ENCODE measurements at regions not wholly inside any gene's neighbourhood (a gene's known extent, or its start where the extent isn't known, plus 50 kb on each side); places are given as distances from the start of the nearest gene placed in this dataset.

- H3K9ac ChIP-seq (ENCODE audit: low read depth, low read length) = no peak overlapping the region
- no peaks in the 10 kb centered on the region for H3K9me3 ChIP-seq (ENCODE audit: control insufficient read depth, insufficient read depth, low read length)
- H3K36me3 ChIP-seq (ENCODE audit: insufficient read depth, low read length) = no peaks in the 10 kb centered on the region
- peaks cover 5% of the 10 kb centered on the region; the same call in 1 of the 2 replicates for H3K4me1 ChIP-seq (ENCODE audit: insufficient read depth, low read length)
Observed at GRCh38 chr2:103734911-103735310, 973.1 kb downstream of the TMEM182 start.

GRCh38 chr2:103738108-103738507 lies 976.3 kb downstream of the TMEM182 start:
- no peaks in the 10 kb centered on the region for H3K36me3 ChIP-seq (ENCODE audit: insufficient read depth, low read length)
- no peaks in the 10 kb centered on the region for H3K9me3 ChIP-seq (ENCODE audit: control insufficient read depth, insufficient read depth, low read length)
- H3K4me1 ChIP-seq (ENCODE audit: insufficient read depth, low read length) = peaks cover 5% of the 10 kb centered on the region; the same call in 1 of the 2 replicates
- H3K9ac ChIP-seq (ENCODE audit: low read depth, low read length) = no peak overlapping the region

- Histone ChIP-seq H3K9me3 (ENCODE audit: control insufficient read depth, insufficient read depth, low read length) (no peaks in the 10 kb centered on the region), H3K9ac (ENCODE audit: low read depth, low read length) (no peak overlapping the region), H3K36me3 (ENCODE audit: insufficient read depth, low read length) (no peaks in the 10 kb centered on the region), H3K4me1 (ENCODE audit: insufficient read depth, low read length) (peaks cover 5% of the 10 kb centered on the region; the same call in 1 of the 2 replicates)
Observed at GRCh38 chr2:103738606-103739005, 976.8 kb downstream of the TMEM182 start.

GRCh38 chr2:103739186-103739585 lies 977.4 kb downstream of the TMEM182 start:
- H3K36me3 ChIP-seq (ENCODE audit: insufficient read depth, low read length) = no peaks in the 10 kb centered on the region
- H3K4me1 ChIP-seq (ENCODE audit: insufficient read depth, low read length) = peaks cover 5% of the 10 kb centered on the region; the same call in 1 of the 2 replicates
- H3K9me3 ChIP-seq (ENCODE audit: control insufficient read depth, insufficient read depth, low read length) = no peaks in the 10 kb centered on the region
- no peak overlapping the region for H3K9ac ChIP-seq (ENCODE audit: low read depth, low read length)

DNA sequence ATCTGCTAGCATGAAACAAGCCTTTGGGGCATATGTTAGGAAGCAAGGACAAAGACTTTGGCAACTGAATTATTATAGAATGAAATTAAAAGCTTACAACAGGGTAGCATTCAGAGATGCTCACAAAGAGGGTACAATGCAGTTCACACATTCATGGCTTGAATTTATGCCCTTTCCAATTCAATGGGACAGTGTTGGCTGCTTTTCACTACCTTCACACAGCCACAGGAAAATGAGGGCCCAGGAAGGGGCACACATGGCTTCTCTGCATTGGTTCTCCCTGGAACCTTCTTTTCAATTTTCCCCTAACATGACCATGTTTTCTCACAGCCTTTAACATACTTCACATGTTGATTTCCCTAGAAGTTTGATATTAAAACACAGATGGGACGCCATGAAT lies 978.1 kb downstream of the TMEM182 start:
- H3K4me1 ChIP-seq (ENCODE audit: insufficient read depth, low read length) = peaks cover 5% of the 10 kb centered on the region; the same call in 1 of the 2 replicates
- no peak overlapping the region for H3K9ac ChIP-seq (ENCODE audit: low read depth, low read length)
- no peaks in the 10 kb centered on the region for H3K9me3 ChIP-seq (ENCODE audit: control insufficient read depth, insufficient read depth, low read length)
- H3K36me3 ChIP-seq (ENCODE audit: insufficient read depth, low read length) = no peaks in the 10 kb centered on the region

DNA sequence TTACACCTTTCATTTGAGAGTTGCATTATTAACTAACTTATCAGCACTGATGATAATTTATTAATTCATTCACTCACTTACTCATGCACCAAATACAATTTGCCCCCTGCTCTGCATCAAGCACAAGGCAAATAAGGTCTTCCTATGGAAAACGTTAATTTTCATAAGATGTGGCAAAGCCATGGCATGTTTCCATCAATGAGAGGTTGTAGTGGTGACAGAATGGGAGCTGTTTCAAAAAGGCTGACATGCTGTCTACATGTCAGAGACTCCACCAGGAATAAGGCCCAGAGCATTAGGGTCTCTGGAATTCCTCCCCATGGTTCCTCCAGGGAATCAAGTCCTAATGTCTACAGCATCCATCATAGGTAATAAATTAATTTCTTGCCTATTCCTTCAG lies 978.8 kb downstream of the TMEM182 start:
- Histone ChIP-seq H3K4me1 (ENCODE audit: insufficient read depth, low read length) (peaks cover 5% of the 10 kb centered on the region; the same call in 1 of the 2 replicates), H3K9me3 (ENCODE audit: control insufficient read depth, insufficient read depth, low read length) (no peaks in the 10 kb centered on the region), H3K9ac (ENCODE audit: low read depth, low read length) (no peak overlapping the region), H3K36me3 (ENCODE audit: insufficient read depth, low read length) (no peaks in the 10 kb centered on the region)

DNA sequence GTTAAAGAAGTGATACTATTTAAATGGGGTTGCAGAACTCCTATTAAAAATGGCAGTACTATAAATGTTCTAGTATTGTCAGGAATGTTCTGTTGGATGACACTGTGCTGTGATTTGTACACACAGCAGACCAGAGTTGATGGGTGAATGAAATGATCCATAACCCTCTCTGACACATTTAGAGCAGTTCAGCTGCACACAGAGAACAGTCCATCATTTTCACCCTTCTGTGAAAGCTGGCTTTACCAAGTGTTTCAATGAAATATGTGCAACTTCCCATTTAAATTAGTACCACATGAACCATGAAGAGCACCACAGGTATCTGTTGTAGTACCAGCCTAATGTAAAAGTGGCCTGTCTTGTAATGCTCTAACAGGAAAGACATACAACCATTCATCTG lies 981.4 kb downstream of the TMEM182 start:
- Histone ChIP-seq H3K36me3 (ENCODE audit: insufficient read depth, low read length) (no peaks in the 10 kb centered on the region), H3K9ac (ENCODE audit: low read depth, low read length) (no peak overlapping the region)

DNA sequence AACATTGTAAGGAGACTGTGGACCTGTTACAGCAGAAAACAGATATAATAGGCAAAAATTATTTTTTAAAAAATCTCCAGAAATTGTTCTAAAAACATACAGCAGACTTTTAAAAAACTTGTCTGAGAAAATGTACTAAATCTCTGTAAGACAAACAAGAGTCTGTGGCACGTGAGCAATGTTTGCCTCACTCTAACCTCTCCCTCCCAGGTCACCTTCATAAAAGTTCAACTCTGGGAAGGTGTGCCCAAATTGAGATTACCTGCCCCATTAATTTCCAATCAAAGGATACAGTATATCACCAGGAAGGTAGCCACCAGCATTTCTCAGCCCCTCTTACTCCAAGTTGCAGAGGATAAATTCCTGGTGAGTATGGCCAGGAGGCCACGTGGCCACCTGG lies 992.7 kb downstream of the TMEM182 start:
- H3K4me1 ChIP-seq (ENCODE audit: insufficient read depth, low read length) = no peaks in the 10 kb centered on the region
- H3K9ac ChIP-seq (ENCODE audit: low read depth, low read length) = no peak overlapping the region
- no peaks in the 10 kb centered on the region for H3K9me3 ChIP-seq (ENCODE audit: control insufficient read depth, insufficient read depth, low read length)
- H3K36me3 ChIP-seq (ENCODE audit: insufficient read depth, low read length) = no peaks in the 10 kb centered on the region

More for the DNA sequence above, 981.4 kb downstream of the TMEM182 start:
- Histone ChIP-seq H3K4me1 (ENCODE audit: insufficient read depth, low read length) (peaks cover 5% of the 10 kb centered on the region; the same call in 1 of the 2 replicates), H3K9me3 (ENCODE audit: control insufficient read depth, insufficient read depth, low read length) (no peaks in the 10 kb centered on the region)

DNA sequence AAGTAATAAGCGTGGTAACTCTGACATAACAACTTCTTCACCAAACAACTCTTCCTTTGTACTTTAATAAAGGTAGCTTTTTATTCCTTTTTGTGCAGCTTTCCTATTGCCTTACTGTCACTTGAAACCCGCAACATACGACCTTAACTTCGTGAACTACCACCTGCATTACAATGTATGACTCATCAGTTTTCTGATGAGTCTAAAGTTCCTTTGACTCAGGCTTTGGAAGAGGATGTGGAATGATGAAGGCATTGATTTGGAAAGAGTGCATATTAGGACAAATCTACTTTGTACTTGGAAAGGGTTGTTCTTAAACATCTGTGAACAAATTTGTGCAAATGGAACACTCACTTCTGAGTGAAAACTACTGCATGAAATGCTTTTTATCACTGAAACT lies 1012.1 kb downstream of the TMEM182 start:
- no peaks in the 10 kb centered on the region for H3K36me3 ChIP-seq (ENCODE audit: insufficient read depth, low read length)
- no peaks in the 10 kb centered on the region; the same call in 1 of the 2 replicates for H3K9me3 ChIP-seq (ENCODE audit: control insufficient read depth, insufficient read depth, low read length)
- no peaks in the 10 kb centered on the region for H3K4me1 ChIP-seq (ENCODE audit: insufficient read depth, low read length)
- H3K9ac ChIP-seq (ENCODE audit: low read depth, low read length) = no peak overlapping the region

DNA sequence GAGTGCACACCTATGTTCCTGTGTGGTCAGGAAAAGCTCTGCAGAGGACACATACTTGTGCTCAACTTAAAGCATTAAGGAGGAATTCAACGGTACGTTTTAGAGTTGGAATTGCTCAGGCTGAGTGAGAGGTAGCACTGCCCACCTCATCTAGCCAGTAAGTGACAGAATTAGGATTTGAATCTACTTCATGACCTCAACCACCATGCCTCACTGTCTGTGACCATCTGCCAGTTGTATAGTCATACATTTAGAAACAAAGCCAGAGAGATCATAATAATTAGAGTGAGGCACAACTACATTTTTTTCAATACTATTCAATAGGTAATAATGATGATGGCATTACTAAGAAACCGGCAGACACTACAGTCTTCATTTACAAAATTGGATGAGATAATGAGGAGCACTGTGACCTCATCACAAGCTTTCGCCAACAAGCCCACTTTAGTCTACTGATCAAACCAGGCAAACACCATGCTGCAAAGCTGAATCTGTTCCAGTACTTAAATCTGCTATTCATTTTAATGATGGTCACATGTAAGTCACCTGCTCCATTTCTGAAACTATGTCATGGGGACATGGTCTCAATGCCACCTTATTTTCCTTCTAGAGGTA lies 1018.4 kb downstream of the TMEM182 start:
- Histone ChIP-seq H3K9me3 (ENCODE audit: control insufficient read depth, insufficient read depth, low read length) (no peaks in the 10 kb centered on the region; the same call in 1 of the 2 replicates), H3K4me1 (ENCODE audit: insufficient read depth, low read length) (no peaks in the 10 kb centered on the region), H3K36me3 (ENCODE audit: insufficient read depth, low read length) (no peaks in the 10 kb centered on the region), H3K9ac (ENCODE audit: low read depth, low read length) (no peak overlapping the region)

DNA sequence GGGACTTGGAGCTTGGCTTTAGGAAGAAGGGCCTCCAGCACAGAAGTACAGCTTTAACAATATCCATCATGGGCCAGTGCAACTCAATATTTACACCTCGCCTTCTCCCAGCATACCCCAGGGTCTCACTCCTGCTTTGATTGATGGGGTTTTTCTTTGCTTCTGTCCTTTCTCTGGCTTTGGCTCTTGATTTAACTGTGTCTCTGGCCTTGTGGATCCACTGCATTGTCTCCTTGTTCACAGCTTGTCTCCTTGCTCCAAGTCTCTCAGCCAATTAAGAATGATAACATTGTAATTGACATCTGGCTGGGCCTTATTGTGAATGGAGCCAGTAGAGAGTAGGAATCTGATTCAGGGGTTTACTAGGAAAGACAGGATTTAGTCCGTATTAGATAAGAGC lies 1019.5 kb downstream of the TMEM182 start:
- Histone ChIP-seq H3K36me3 (ENCODE audit: insufficient read depth, low read length) (no peaks in the 10 kb centered on the region), H3K4me1 (ENCODE audit: insufficient read depth, low read length) (no peaks in the 10 kb centered on the region; the same call in 1 of the 2 replicates), H3K9me3 (ENCODE audit: control insufficient read depth, insufficient read depth, low read length) (no peaks in the 10 kb centered on the region), H3K9ac (ENCODE audit: low read depth, low read length) (no peak overlapping the region)

DNA sequence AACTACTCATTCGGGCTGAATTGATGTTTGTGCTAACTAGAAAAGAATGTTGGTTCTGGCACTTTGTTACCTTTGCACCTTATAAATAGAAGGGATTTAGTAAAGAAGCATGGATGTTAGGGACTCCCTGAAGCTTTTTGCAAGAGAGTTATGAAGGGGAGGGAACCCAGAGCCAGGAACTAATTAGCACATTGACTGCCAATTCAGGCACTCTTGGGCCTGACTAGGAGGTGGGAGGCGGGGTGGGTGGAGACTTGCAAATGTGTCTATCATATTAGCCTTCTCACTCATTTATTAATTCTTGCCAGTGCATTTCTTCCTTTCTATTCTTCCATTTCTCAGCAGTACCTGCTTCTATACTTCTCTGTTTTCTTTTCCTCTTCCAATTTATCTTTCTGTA lies 1022.4 kb downstream of the TMEM182 start:
- no peaks in the 10 kb centered on the region for H3K36me3 ChIP-seq (ENCODE audit: insufficient read depth, low read length)
- H3K9ac ChIP-seq (ENCODE audit: low read depth, low read length) = no peak overlapping the region
- H3K9me3 ChIP-seq (ENCODE audit: control insufficient read depth, insufficient read depth, low read length) = no peaks in the 10 kb centered on the region
- H3K4me1 ChIP-seq (ENCODE audit: insufficient read depth, low read length) = peaks cover 5% of the 10 kb centered on the region; the same call in 1 of the 2 replicates

- H3K4me1 ChIP-seq (ENCODE audit: insufficient read depth, low read length) = peaks cover 8% of the 10 kb centered on the region; the same call in 1 of the 2 replicates
- no peaks in the 10 kb centered on the region for H3K36me3 ChIP-seq (ENCODE audit: insufficient read depth, low read length)
- no peaks in the 10 kb centered on the region for H3K9me3 ChIP-seq (ENCODE audit: control insufficient read depth, insufficient read depth, low read length)
- H3K9ac ChIP-seq (ENCODE audit: low read depth, low read length) = no peak overlapping the region
Observed at GRCh38 chr2:103785432-103785831, 1023.6 kb downstream of the TMEM182 start.

GRCh38 chr2:103785956-103786355 lies 1024.1 kb downstream of the TMEM182 start:
- no peak overlapping the region for H3K9ac ChIP-seq (ENCODE audit: low read depth, low read length)
- peaks cover 8% of the 10 kb centered on the region; the same call in 1 of the 2 replicates for H3K4me1 ChIP-seq (ENCODE audit: insufficient read depth, low read length)
- H3K36me3 ChIP-seq (ENCODE audit: insufficient read depth, low read length) = no peaks in the 10 kb centered on the region
- H3K9me3 ChIP-seq (ENCODE audit: control insufficient read depth, insufficient read depth, low read length) = no peaks in the 10 kb centered on the region

DNA sequence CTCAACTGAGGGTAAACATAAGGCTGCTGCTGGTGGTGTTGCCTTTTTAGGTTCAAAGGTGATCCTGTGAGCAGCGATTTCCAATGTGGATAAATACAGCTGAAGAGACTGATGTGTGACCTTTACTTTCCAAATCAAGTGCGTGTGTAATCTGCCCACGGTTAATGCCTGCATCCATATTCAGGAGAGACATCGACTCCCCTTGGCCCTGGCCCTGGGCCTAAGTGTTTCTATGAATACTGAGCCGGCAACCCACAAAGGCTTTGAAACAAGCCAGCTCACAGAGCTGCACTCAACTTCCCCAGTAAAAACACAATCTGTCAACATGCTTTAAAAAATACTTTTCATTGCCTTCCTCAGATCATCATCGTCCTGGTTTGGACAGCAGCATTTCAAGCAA lies 1026.6 kb downstream of the TMEM182 start:
- no peaks in the 10 kb centered on the region for H3K36me3 ChIP-seq (ENCODE audit: insufficient read depth, low read length)
- peaks cover 8% of the 10 kb centered on the region; the same call in 1 of the 2 replicates for H3K4me1 ChIP-seq (ENCODE audit: insufficient read depth, low read length)
- no peaks in the 10 kb centered on the region for H3K9me3 ChIP-seq (ENCODE audit: control insufficient read depth, insufficient read depth, low read length)
- H3K9ac ChIP-seq (ENCODE audit: low read depth, low read length) = no peak overlapping the region

Measured in ES-I3 (cell line).